ENCODE measurements at regions not wholly inside any gene's neighbourhood (a gene's known extent, or its start where the extent isn't known, plus 50 kb on each side); places are given as distances from the start of the nearest gene placed in this dataset.
"Not testable (repeated sequence)": the region's sequence is repeated elsewhere in the genome, so short reads cannot be mapped to it uniquely, and the experiment has no call there.

GRCh38 chr17:13106171-13106570, 88.3 kb upstream of the ELAC2 start:
- DNase-seq (ENCODE audit: extremely low read depth, low read depth): no peak
- no peak for TF ChIP-seq CTCF (IDR thresholded peaks at IDR 0.05; ENCODE audit: low read depth, low read length, missing control alignments)
- H3K4me3 ChIP-seq (replicated peaks; ENCODE audit: low read depth, low read length): no peak overlapping the region

- H3K4me3 ChIP-seq (replicated peaks; ENCODE audit: low read depth, low read length): no peak overlapping the region
- no peak for TF ChIP-seq CTCF (IDR thresholded peaks at IDR 0.05; ENCODE audit: low read depth, low read length, missing control alignments)
- no peak for DNase-seq (ENCODE audit: extremely low read depth, low read depth)
Observed at GRCh38 chr17:13104576-13104975, 86.7 kb upstream of the ELAC2 start.

DNA sequence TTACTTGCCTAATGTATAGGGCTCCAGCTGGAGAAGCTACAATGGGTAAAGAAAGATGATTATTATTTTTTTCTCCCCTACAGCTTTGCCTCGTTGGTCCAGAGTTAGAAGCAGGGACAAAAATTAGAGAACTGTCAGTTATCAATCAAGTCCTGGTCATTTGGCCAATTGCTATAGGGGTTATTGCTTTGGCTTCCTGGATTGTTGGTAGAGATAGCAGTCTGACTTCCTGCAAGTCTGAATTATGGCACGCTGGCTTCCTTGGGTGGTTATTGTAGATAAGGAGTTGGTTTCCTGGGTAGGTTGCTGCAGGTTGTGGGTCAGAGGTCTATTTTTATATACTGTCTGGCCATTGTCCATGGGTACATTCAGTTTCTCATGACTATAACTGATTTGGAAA, 84.7 kb upstream of the ELAC2 start:
- no peak for DNase-seq (ENCODE audit: extremely low read depth, low read depth)
- no peak for TF ChIP-seq CTCF (IDR thresholded peaks at IDR 0.05; ENCODE audit: low read depth, low read length, missing control alignments)
- no peak overlapping the region for H3K4me3 ChIP-seq (replicated peaks; ENCODE audit: low read depth, low read length)

- no peak overlapping the region for H3K4me3 ChIP-seq (replicated peaks; ENCODE audit: low read depth, low read length)
- no peak for DNase-seq (ENCODE audit: extremely low read depth, low read depth)
- TF ChIP-seq CTCF (IDR thresholded peaks at IDR 0.05; ENCODE audit: low read depth, low read length, missing control alignments): no peak
Observed at GRCh38 chr17:13099926-13100325, 82.1 kb upstream of the ELAC2 start.

- no peak for TF ChIP-seq CTCF (IDR thresholded peaks at IDR 0.05; ENCODE audit: low read depth, low read length, missing control alignments)
- no peak overlapping the region for H3K4me3 ChIP-seq (replicated peaks; ENCODE audit: low read depth, low read length)
- DNase-seq (ENCODE audit: extremely low read depth, low read depth): no peak
Observed at GRCh38 chr17:13099089-13099735, 81.4 kb upstream of the ELAC2 start.

GRCh38 chr17:13096291-13096690, 78.5 kb upstream of the ELAC2 start:
- no peak overlapping the region for H3K4me3 ChIP-seq (replicated peaks; ENCODE audit: low read depth, low read length)
- TF ChIP-seq CTCF (IDR thresholded peaks at IDR 0.05; ENCODE audit: low read depth, low read length, missing control alignments): no peak
- DNase-seq (ENCODE audit: extremely low read depth, low read depth): no peak

DNA sequence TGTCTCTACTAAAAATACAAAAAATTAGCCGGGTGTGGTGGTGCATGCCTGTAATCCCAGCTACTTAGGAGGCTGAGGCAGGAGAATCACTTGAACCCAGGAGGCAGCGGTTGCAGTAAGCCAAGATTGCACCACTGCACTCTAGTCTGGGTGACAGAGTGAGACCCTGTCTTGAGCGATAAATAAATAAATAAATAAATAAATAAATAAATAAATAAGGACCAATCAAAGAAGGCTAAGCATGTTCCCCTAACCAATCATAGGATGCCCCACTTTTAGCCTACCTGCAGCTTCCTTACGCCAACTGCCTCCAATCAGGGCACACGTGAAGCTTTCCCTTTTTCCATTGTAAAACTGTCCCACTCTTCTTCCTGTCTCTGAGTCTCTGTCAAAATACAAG, 74.2 kb upstream of the ELAC2 start:
- not testable (repeated sequence) for DNase-seq (ENCODE audit: extremely low read depth, low read depth)

More for the DNA sequence above, 74.2 kb upstream of the ELAC2 start:
- not testable (repeated sequence) for H3K4me3 ChIP-seq (replicated peaks; ENCODE audit: low read depth, low read length)
